Parathyroid adenoma (tissue), 2 donors: ENCODE measurements at regions not wholly inside any gene's neighbourhood (a gene's known extent, or its start where the extent isn't known, plus 50 kb on each side); places are given as distances from the start of the nearest gene placed in this dataset.

Experiments
- H2AFZ ChIP-seq: fragments of 300-600 bp; sonication (generic); one replicate; pipeline ENCODE4 v1.7.0; 2017; ENCODE audit warnings: antibody characterized with exemption, mild to moderate bottlenecking
- H3K27ac ChIP-seq: fragments of 300-600 bp; sonication (generic); one replicate; pipeline ENCODE4 v1.7.0; 2017
- H3K27me3 ChIP-seq: fragments of 300-600 bp; sonication (generic); one replicate; pipeline ENCODE4 v1.7.0; 2017; ENCODE audit warnings: low read length; ENCODE audit not compliant: control insufficient read depth, insufficient read depth
- H3K36me3 ChIP-seq: fragments of 300-600 bp; sonication (generic); one replicate; pipeline ENCODE4 v1.7.0; 2017; ENCODE audit warnings: low read length; ENCODE audit not compliant: control insufficient read depth, insufficient read depth
- H3K4me1 ChIP-seq: fragments of 300-600 bp; sonication (generic); one replicate; pipeline ENCODE4 v1.7.0; 2017; ENCODE audit warnings: control low read depth
- H3K4me2 ChIP-seq: fragments of 300-600 bp; sonication (generic); one replicate; pipeline ENCODE4 v1.7.0; 2017; ENCODE audit warnings: low read length
- H3K4me3 ChIP-seq: fragments of 300-600 bp; sonication (generic); one replicate; pipeline ENCODE4 v1.7.0; 2017; ENCODE audit warnings: low read depth, low read length
- H3K79me2 ChIP-seq: fragments of 300-600 bp; sonication (generic); one replicate; pipeline ENCODE4 v1.7.0; 2017; ENCODE audit warnings: control low read depth
- H3K9ac ChIP-seq: fragments of 300-600 bp; sonication (generic); one replicate; pipeline ENCODE4 v1.7.0; 2017; ENCODE audit warnings: mild to moderate bottlenecking
- H3K9me3 ChIP-seq: fragments of 300-600 bp; sonication (generic); one replicate; pipeline ENCODE4 v1.7.0; 2017; ENCODE audit warnings: low read length; ENCODE audit not compliant: control insufficient read depth
- TF ChIP-seq, protein P1 (sequence below): fragments of 300-600 bp; sonication (generic); IDR thresholded peaks from one replicate; pipeline ENCODE4 v1.7.0; 2017; ENCODE audit warnings: antibody characterized with exemption, mild to moderate bottlenecking
- donor health status: primary hyperparathyroidism.

DNA sequence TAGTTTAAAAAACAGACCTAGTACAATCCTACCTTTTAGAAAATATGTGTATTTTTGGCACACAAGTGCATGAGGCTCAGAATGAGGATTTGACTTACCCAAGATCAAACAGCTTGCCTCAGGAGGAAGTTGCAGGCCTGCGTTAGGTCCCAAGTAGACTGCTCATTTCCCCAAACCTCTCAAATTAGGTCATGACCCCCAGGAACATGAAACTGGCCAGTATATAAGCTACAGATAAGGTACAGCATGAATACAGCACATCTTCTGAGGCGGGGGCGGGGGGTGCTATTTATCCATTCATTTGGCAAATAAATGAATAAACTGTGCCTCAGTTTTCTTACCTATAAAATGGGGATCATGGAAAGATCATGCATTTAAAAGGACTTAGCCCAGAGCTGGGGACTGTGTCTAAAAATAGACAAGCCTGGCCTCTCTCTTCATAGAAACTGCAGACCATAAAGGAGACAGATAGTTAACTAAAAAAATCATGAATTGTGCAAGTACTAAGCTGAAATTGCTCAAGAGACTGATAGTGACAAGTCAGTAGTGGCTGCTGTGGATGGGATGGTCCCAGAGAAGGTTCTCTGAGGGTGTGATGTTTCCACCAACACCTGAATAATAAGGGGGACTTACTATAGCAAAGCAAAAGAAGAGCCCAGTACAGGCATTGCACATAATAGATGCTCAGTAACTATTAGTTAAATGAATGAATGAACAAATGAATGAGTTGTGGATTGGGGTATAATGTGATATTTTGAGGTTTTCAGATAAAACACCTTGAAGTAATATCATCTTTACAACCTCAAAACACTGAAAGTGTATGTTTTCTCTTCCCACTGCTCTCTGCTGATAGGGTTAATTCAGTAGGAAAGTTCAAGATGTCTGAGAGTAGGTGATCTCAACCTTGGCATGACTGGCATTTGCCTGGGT lies 258.5 kb upstream of the PROK2 start:
- Histone ChIP-seq H3K27me3 (no peaks in the 10 kb centered on the region), H3K27ac (no peak overlapping the region), H3K4me1 (no peaks in the 10 kb centered on the region), H3K4me3 (no peak overlapping the region), H3K4me2 (no peak overlapping the region), H3K9me3 (no peaks in the 10 kb centered on the region), H3K79me2 (no peaks in the 10 kb centered on the region), H2AFZ (no peak overlapping the region), H3K36me3 (no peaks in the 10 kb centered on the region), H3K9ac (no peak overlapping the region)
- TF ChIP-seq, protein P1, sequence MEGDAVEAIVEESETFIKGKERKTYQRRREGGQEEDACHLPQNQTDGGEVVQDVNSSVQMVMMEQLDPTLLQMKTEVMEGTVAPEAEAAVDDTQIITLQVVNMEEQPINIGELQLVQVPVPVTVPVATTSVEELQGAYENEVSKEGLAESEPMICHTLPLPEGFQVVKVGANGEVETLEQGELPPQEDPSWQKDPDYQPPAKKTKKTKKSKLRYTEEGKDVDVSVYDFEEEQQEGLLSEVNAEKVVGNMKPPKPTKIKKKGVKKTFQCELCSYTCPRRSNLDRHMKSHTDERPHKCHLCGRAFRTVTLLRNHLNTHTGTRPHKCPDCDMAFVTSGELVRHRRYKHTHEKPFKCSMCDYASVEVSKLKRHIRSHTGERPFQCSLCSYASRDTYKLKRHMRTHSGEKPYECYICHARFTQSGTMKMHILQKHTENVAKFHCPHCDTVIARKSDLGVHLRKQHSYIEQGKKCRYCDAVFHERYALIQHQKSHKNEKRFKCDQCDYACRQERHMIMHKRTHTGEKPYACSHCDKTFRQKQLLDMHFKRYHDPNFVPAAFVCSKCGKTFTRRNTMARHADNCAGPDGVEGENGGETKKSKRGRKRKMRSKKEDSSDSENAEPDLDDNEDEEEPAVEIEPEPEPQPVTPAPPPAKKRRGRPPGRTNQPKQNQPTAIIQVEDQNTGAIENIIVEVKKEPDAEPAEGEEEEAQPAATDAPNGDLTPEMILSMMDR = no peak

DNA sequence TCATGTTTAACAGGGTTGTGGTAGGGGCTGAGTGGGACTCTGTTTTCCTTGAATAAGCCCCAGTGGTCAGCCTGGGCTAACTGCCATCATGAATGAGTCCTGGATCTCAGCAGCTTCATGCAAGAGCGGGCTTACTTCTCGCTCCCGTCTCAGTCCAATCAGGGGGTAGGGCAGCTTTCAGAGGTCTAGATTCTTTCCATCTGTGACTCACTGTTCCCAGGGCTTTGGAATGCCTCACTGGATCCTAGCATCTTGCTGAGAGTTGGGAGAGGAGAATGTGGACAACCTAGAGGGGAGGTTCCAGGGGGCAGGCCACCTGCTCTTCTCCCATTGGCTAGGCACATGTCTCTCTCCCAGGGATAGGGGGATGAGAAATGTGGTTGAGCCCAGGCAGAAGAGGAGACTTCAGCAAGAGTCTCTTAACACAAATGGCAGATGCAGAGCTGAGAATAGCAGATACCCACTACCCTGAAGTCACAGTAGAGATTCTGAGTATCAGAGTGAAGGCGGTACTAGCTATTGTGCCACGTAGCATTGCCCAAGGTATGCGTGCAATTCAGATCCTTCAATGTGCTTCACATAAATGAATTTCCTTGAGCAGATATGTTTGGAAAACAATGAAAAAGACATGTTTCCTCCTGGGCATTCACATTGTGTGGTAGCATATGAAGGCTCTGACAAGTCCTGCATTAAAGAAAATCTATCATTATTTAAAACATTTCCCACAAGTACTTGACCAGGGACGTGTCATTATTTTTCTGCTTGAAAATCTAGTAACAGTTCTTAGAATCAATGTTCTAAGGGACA lies 257.7 kb upstream of the PROK2 start:
- no peak overlapping the region for H3K4me3 ChIP-seq
- H3K4me1 ChIP-seq = no peaks in the 10 kb centered on the region
- H3K27ac ChIP-seq = no peak overlapping the region
- H3K9me3 ChIP-seq = no peaks in the 10 kb centered on the region
- TF ChIP-seq, protein P1 = no peak
- no peaks in the 10 kb centered on the region for H3K27me3 ChIP-seq
- H3K79me2 ChIP-seq = no peaks in the 10 kb centered on the region
- H2AFZ ChIP-seq = no peak overlapping the region
- H3K4me2 ChIP-seq = no peak overlapping the region
- H3K9ac ChIP-seq = no peak overlapping the region
- no peaks in the 10 kb centered on the region for H3K36me3 ChIP-seq

DNA sequence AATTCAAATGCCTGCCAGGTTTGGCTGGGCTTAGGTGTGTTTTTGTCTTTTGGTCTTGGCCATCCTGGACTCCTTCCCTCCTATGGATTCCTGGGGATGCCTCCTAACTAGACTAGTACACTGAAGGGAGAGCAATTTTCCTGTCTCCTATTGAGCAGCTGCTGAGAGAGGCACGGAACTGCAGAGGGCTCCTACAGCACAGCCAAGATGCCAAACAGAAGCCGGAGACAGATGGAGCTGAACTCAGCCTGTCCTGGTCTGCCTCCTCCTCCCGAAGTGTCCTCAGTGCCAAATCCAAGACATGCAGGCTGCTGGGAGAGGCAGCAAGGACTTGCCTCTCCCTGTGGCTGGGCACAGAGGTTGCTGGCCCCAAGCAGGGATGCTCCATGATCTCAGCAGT lies 256.6 kb upstream of the PROK2 start:
- H3K4me1 ChIP-seq = no peaks in the 10 kb centered on the region
- no peak overlapping the region for H3K4me3 ChIP-seq
- TF ChIP-seq, protein P1 = no peak
- no peaks in the 10 kb centered on the region for H3K36me3 ChIP-seq
- no peak overlapping the region for H3K4me2 ChIP-seq
- H3K9ac ChIP-seq = no peak overlapping the region
- no peak overlapping the region for H2AFZ ChIP-seq
- no peak overlapping the region for H3K27ac ChIP-seq
- no peaks in the 10 kb centered on the region for H3K9me3 ChIP-seq
- H3K79me2 ChIP-seq = no peaks in the 10 kb centered on the region
- H3K27me3 ChIP-seq = no peaks in the 10 kb centered on the region

DNA sequence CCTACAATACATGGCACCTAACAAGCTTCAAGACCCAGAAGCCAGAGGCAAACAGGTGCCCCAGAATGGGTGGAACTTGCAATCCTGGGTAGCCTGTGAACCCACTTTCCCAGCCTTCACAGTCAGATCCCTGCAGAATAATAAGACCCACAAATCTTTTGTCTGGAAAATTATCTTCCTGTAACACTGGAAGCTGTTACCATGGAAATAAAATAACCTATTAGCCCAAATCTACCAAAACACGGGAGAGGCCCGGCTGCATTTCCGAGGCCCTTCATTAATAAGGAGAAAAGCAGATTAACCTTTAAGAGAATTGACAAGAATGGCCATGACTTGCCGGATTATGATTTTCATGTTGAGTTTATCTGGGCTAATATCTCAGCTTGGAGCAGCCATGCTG lies 256.1 kb upstream of the PROK2 start:
- Histone ChIP-seq H3K79me2 (no peaks in the 10 kb centered on the region), H3K27me3 (no peaks in the 10 kb centered on the region), H3K4me1 (no peaks in the 10 kb centered on the region), H3K9me3 (no peaks in the 10 kb centered on the region), H3K27ac (no peak overlapping the region), H3K4me2 (no peak overlapping the region), H3K9ac (no peak overlapping the region), H3K36me3 (no peaks in the 10 kb centered on the region), H2AFZ (no peak overlapping the region), H3K4me3 (no peak overlapping the region)
- TF ChIP-seq, protein P1 = no peak
